GM23338 (cell line): ENCODE measurements at regions not wholly inside any gene's neighbourhood (a gene's known extent, or its start where the extent isn't known, plus 50 kb on each side); places are given as distances from the start of the nearest gene placed in this dataset.

Experiments
- ATAC-seq: fragments of 200-7000 bp; cut with Tn5 transposase; 3 replicates; pipeline ENCODE4 v1.9.1; 2020
- DNase-seq: peaks from one replicate; pipeline ENCODE4 v3.0.0-alpha.2; 2015; ENCODE audit warnings: low spot score
- H2AFZ ChIP-seq: fragments of 200-600 bp; sonication (generic); 2 replicates; pipeline ENCODE4 v1.8.0; 2016; ENCODE audit warnings: antibody characterized with exemption, mild to moderate bottlenecking, moderate library complexity
- H3F3A ChIP-seq: fragments of 200-600 bp; sonication (generic); replicated peaks from 2 replicates; pipeline ENCODE4 v1.8.0; 2017; ENCODE audit warnings: antibody characterized with exemption, mixed run types, low read depth
- H3K27ac ChIP-seq: fragments of 200-600 bp; sonication (generic); 2 replicates; pipeline ENCODE4 v1.6.1; 2016; ENCODE audit warnings: low read depth
- H3K27me3 ChIP-seq: fragments of 200-600 bp; sonication (generic); 2 replicates; pipeline ENCODE4 v1.8.0; 2016; ENCODE audit warnings: mild to moderate bottlenecking, mixed run types, moderate library complexity; ENCODE audit not compliant: insufficient read depth
- H3K36me3 ChIP-seq: fragments of 200-600 bp; sonication (generic); 2 replicates; pipeline ENCODE4 v1.8.0; 2016; ENCODE audit warnings: mild to moderate bottlenecking; ENCODE audit not compliant: insufficient read depth
- H3K4me1 ChIP-seq: fragments of 200-600 bp; sonication (generic); 2 replicates; pipeline ENCODE4 v1.8.0; 2016; ENCODE audit warnings: mild to moderate bottlenecking, moderate library complexity; ENCODE audit not compliant: insufficient read depth
- H3K4me2 ChIP-seq: fragments of 200-600 bp; sonication (generic); 2 replicates; pipeline ENCODE4 v1.7.1; 2017; ENCODE audit warnings: mixed run types
- H3K4me3 ChIP-seq: fragments of 200-600 bp; sonication (generic); 2 replicates; pipeline ENCODE4 v1.6.1; 2016; ENCODE audit warnings: mixed run types
- H3K79me2 ChIP-seq: fragments of 200-600 bp; sonication (generic); replicated peaks from 2 replicates; pipeline ENCODE4 v1.8.0; 2017; ENCODE audit warnings: mild to moderate bottlenecking; ENCODE audit not compliant: insufficient read depth
- H3K9me2 ChIP-seq: fragments of 200-600 bp; sonication (generic); 2 replicates; pipeline ENCODE4 v1.8.0; 2017; ENCODE audit not compliant: insufficient read depth
- H4K20me1 ChIP-seq: fragments of 200-600 bp; sonication (generic); replicated peaks from 2 replicates; pipeline ENCODE4 v1.8.0; 2017; ENCODE audit warnings: mild to moderate bottlenecking; ENCODE audit not compliant: insufficient read depth
- H3K27ac Mint-ChIP-seq: 2 replicates; pipeline ENCODE4 v1.8.0; 2020; ENCODE audit warnings: inconsistent platforms, mild to moderate bottlenecking, moderate library complexity, mixed read lengths
- H3K27me3 Mint-ChIP-seq: 3 replicates; pipeline ENCODE4 v1.8.0; 2022; ENCODE audit warnings: low read depth, mild to moderate bottlenecking, moderate library complexity, mixed read lengths, inconsistent platforms; ENCODE audit not compliant: insufficient read depth, poor library complexity
- H3K36me3 Mint-ChIP-seq: 3 replicates; pipeline ENCODE4 v1.8.0; 2021; ENCODE audit warnings: low read depth, mild to moderate bottlenecking, inconsistent platforms, moderate library complexity, mixed read lengths
- H3K4me1 Mint-ChIP-seq: 3 replicates; pipeline ENCODE4 v1.8.0; 2020; ENCODE audit warnings: mild to moderate bottlenecking, inconsistent platforms, mixed read lengths
- H3K4me3 Mint-ChIP-seq: 3 replicates; pipeline ENCODE4 v1.8.0; 2021; ENCODE audit warnings: moderate library complexity, mild to moderate bottlenecking, inconsistent platforms, mixed read lengths
- H3K9me3 Mint-ChIP-seq: 3 replicates; pipeline ENCODE4 v1.8.0; 2020; ENCODE audit warnings: moderate library complexity, mild to moderate bottlenecking, inconsistent platforms, mixed read lengths
- CREB1 ChIP-seq: fragments of 250-450 bp; sonication (Bioruptor Pico); IDR thresholded peaks from 2 replicates; pipeline ENCODE4 v1.5.0; 2020; ENCODE audit warnings: low read depth, mild to moderate bottlenecking, moderate library complexity
- CTCF ChIP-seq, 2 experiments: fragments of 200-600 bp in 1 of 2; sonication (generic) in 1 of 2; conservative IDR thresholded peaks; 2 replicates each; pipeline versions ENCODE4 v1.5.1 to v1.6.1; 2016 to 2017; ENCODE audit warnings: antibody characterized with exemption in 2 of 2, low read depth in 2 of 2, mild to moderate bottlenecking in 2 of 2, moderate library complexity in 1 of 2
- ETS1 ChIP-seq: IDR thresholded peaks from 2 replicates; pipeline ENCODE4 v1.6.1; 2016; ENCODE audit warnings: antibody characterized with exemption
- EZH2 ChIP-seq: fragments of 200-600 bp; sonication (generic); IDR thresholded peaks from one replicate; pipeline ENCODE4 v1.8.0; 2017; ENCODE audit warnings: antibody characterized with exemption, mild to moderate bottlenecking, low read depth; ENCODE audit not compliant: unreplicated experiment
- EZH2phosphoT487 ChIP-seq: fragments of 200-600 bp; sonication (generic); IDR thresholded peaks from one replicate; pipeline ENCODE4 v1.8.1; 2018; ENCODE audit warnings: antibody characterized with exemption; ENCODE audit not compliant: unreplicated experiment
- JUNB ChIP-seq: IDR thresholded peaks from one replicate; pipeline ENCODE4 v1.6.1; 2016; ENCODE audit warnings: antibody characterized with exemption; ENCODE audit not compliant: unreplicated experiment
- NANOG ChIP-seq: IDR thresholded peaks from 2 replicates; pipeline ENCODE4 v1.6.1; 2016; ENCODE audit warnings: antibody characterized with exemption, borderline replicate concordance
- POLR2AphosphoS5 ChIP-seq: IDR thresholded peaks from 2 replicates; pipeline ENCODE4 v1.6.1; 2016; ENCODE audit warnings: antibody characterized with exemption, low read depth
- REST ChIP-seq: IDR thresholded peaks from one replicate; pipeline ENCODE4 v1.6.1; 2018; ENCODE audit warnings: antibody characterized with exemption; ENCODE audit not compliant: unreplicated experiment
- STAT1 ChIP-seq: IDR thresholded peaks from one replicate; pipeline ENCODE4 v1.6.1; 2016; ENCODE audit warnings: antibody characterized with exemption; ENCODE audit not compliant: unreplicated experiment
- ZNF114 ChIP-seq: fragments of 250-450 bp; sonication (Bioruptor Pico); IDR thresholded peaks from 2 replicates; pipeline ENCODE4 v1.5.0; 2020; ENCODE audit warnings: mild to moderate bottlenecking, moderate library complexity
- ZNF331 ChIP-seq: fragments of 250-450 bp; sonication (Bioruptor Pico); IDR thresholded peaks from 2 replicates; pipeline ENCODE4 v1.5.0; 2020; ENCODE audit warnings: low read depth, mild to moderate bottlenecking, moderate library complexity
- ZNF462 ChIP-seq: fragments of 250-450 bp; sonication (Bioruptor Pico); IDR thresholded peaks from 2 replicates; pipeline ENCODE4 v1.5.0; 2020; ENCODE audit warnings: mild to moderate bottlenecking, moderate library complexity

- Mint-ChIP-seq H3K27ac (no peak overlapping the region), H3K4me1 (peaks cover 6% of the 10 kb centered on the region; the same call in 2 of the 3 replicates), H3K9me3 (no peaks in the 10 kb centered on the region; the same call in 2 of the 3 replicates), H3K4me3 (no peak overlapping the region), H3K27me3 (peaks cover 5% of the 10 kb centered on the region), H3K36me3 (no peaks in the 10 kb centered on the region)
- H3F3A ChIP-seq, result no peaks in the 10 kb centered on the region
- no peak overlapping the region for H3K27ac ChIP-seq
- H3K9me2 ChIP-seq, result no peaks in the 10 kb centered on the region
- no peaks in the 10 kb centered on the region for H3K4me1 ChIP-seq
- ATAC-seq (no peak), DNase-seq (no peak)
- no peaks in the 10 kb centered on the region for H3K36me3 ChIP-seq
- H3K4me2 ChIP-seq, result no peak overlapping the region
- no peak for TF ChIP-seq ZNF114 (CRISPR knock-in tag)
- TF ChIP-seq JUNB, result no peak
- no peak for TF ChIP-seq REST
- no peak for TF ChIP-seq ZNF331 (CRISPR knock-in tag)
- no peak for TF ChIP-seq NANOG
- TF ChIP-seq ZNF462 (CRISPR knock-in tag), result no peak
- TF ChIP-seq POLR2AphosphoS5, result no peak
- TF ChIP-seq STAT1, result no peak
- no peak for TF ChIP-seq CTCF (conservative IDR thresholded peaks at IDR 0.05; ENCODE audit: low read depth in 2 of 2)
- TF ChIP-seq EZH2phosphoT487, result no peak
- no peak for TF ChIP-seq CREB1 (CRISPR knock-in tag)
- TF ChIP-seq ETS1, result no peak
- TF ChIP-seq EZH2, result no peak
- H3K79me2 ChIP-seq, result no peaks in the 10 kb centered on the region
- H4K20me1 ChIP-seq, result no peaks in the 10 kb centered on the region
- no peaks in the 10 kb centered on the region for H3K27me3 ChIP-seq
- H2AFZ ChIP-seq, result no peak overlapping the region
- no peak overlapping the region for H3K4me3 ChIP-seq
These were observed 165.5 kb downstream of the TTC32 start for GRCh38 chr2:19736191-19736831.
